ENCODE measurements at regions not wholly inside any gene's neighbourhood (a gene's known extent, or its start where the extent isn't known, plus 50 kb on each side); places are given as distances from the start of the nearest gene placed in this dataset.

DNA sequence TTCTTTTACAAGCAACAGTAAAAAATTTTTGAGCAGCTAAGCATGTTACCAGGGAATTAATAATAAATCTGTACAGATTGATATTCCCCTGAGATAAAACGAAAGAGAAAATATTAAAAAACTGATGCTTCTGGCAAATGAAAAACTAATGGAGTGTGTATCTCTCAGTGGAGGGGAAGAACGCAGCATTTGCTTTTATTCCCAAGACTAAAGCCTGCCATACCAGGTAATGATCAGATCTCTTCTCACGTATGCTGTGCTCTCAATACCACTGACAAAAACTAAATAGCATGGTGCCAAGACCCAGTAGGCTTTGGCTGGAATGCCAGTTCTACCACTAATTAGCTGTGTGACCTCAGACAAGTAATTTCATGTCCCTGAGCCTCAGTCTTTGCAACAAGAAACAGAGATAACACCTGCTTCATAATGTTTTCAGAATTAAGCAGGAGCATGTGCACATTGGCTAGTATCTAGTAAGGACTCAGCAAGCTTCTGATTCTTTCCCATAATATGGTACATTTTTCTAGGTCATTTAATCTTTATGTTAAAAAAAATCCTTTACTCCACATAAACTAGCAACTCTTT, 179.6 kb downstream of the CENPC start:
- no peak for DNase-seq
- Histone ChIP-seq H3K4me3 (no peak overlapping the region), H3K27me3 (no peaks in the 10 kb centered on the region), H3K9me3 (peaks cover 2 to 22% (median 5%) of the 10 kb centered on the region in 4 donors), H3K4me1 (no peaks in the 10 kb centered on the region), H3K27ac (no peak overlapping the region), H3K36me3 (no peaks in the 10 kb centered on the region)
- TF ChIP-seq, protein P1, sequence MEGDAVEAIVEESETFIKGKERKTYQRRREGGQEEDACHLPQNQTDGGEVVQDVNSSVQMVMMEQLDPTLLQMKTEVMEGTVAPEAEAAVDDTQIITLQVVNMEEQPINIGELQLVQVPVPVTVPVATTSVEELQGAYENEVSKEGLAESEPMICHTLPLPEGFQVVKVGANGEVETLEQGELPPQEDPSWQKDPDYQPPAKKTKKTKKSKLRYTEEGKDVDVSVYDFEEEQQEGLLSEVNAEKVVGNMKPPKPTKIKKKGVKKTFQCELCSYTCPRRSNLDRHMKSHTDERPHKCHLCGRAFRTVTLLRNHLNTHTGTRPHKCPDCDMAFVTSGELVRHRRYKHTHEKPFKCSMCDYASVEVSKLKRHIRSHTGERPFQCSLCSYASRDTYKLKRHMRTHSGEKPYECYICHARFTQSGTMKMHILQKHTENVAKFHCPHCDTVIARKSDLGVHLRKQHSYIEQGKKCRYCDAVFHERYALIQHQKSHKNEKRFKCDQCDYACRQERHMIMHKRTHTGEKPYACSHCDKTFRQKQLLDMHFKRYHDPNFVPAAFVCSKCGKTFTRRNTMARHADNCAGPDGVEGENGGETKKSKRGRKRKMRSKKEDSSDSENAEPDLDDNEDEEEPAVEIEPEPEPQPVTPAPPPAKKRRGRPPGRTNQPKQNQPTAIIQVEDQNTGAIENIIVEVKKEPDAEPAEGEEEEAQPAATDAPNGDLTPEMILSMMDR (IDR thresholded peaks at IDR 0.05), result no peak
- 63 to 76% (median 70%) methylated on average over 3 of the region's 3 CpGs for WGBS, 5 donors
- intact Hi-C loops (cut with DNase I; ENCODE audit: low total_unique reads), result no loop called here

DNA sequence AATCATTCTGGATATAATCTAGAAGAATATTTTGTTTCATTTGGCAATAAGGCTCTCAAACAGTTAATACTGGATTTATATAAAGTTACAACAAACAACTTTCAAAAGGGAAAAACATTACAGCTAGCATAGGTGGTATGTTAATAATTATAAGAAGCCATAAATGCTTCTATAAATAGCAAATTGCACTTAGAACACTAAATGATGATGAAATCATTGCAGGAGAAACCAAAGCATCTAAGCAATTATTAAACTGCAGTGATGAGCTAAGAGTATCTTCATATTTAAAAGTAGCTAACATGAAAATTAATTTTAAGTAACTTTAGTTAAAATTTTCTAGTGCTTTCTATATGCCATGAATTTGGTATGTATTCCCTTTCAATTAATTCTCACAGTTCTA, 189.5 kb downstream of the CENPC start:
- no peak for DNase-seq
- intact Hi-C loops (cut with DNase I; ENCODE audit: low total_unique reads), result no loop called here
- Histone ChIP-seq H3K27ac (no peak overlapping the region), H3K4me3 (no peak overlapping the region), H3K9me3 (no peaks in the 10 kb centered on the region), H3K36me3 (no peaks in the 10 kb centered on the region), H3K27me3 (peaks cover 0 to 3% (median 0%) of the 10 kb centered on the region in 3 donors), H3K4me1 (no peaks in the 10 kb centered on the region)
- TF ChIP-seq, protein P1 (IDR thresholded peaks at IDR 0.05), result no peak
- no peak for TF ChIP-seq POLR2A (IDR thresholded peaks at IDR 0.05)
- no peak for TF ChIP-seq EP300 (IDR thresholded peaks at IDR 0.05)
- no peak for TF ChIP-seq POLR2AphosphoS5 (IDR thresholded peaks at IDR 0.05)

DNA sequence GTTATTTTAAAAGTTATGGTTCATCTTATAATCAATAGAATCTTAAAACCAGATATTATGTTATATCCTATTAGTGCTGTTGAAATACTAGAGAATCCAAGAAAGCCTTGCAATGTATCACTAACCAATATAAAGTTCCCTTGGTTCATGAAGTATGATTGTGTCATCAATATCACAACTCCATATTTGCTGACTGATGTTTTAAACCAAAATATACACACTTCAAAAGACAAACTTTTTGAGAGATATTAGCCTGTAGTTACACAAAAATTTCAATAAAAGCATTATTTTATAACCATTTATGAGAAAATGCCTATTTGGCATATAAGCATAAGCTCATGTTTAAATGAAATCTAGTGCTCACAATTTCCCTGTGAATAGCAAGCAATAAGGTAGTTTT, 198.6 kb downstream of the CENPC start:
- no peaks in the 10 kb centered on the region for H3K9me3 ChIP-seq
- DNase-seq, result no peak

DNA sequence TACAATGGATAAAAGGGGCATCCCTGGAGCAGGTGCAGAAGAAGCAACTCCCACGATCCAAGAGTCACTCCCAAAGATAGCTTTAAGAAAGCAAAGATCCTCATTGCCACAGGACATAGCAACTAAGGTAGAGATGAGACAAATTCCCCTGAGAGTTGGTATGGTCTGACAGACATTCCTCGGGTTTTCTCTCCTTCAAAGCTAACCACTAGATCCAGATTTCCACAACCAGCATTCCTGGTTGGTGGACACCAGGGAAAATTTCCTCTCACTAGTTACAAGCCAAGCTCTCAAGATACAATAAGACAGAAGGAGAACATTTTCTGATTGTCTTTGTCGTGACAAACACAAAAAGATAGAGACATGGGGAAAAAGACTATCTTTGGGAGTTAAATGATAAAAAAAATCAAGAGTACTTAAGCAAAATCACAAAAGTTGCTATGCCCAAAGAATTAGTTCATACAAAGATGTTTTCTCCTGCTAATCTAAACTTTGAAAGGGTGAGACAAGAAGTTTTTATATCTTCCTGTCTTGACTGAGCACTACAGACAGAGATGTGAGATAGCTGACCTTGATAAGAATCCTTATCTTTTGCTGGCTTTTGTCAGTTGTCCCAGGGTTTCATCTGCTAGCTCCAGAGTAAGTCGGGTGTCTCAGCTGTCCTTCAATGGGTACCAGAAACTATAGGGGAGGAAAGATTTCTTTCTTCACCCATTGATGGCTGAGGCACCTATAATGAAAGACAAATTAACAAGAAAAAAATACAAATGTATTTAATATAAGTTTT, 200.5 kb downstream of the CENPC start:
- DNase-seq, result no peak
- Histone ChIP-seq H3K9me3 (no peaks in the 10 kb centered on the region), H3K27me3 (no peaks in the 10 kb centered on the region), H3K4me1 (no peaks in the 10 kb centered on the region), H3K27ac (no peak overlapping the region), H3K4me3 (no peak overlapping the region), H3K36me3 (no peaks in the 10 kb centered on the region)
- intact Hi-C loops (cut with DNase I; ENCODE audit: low total_unique reads), result no loop called here
- no peak for TF ChIP-seq EP300 (IDR thresholded peaks at IDR 0.05)
- TF ChIP-seq POLR2A (IDR thresholded peaks at IDR 0.05), result no peak
- TF ChIP-seq, protein P1 (IDR thresholded peaks at IDR 0.05), result no peak
- TF ChIP-seq POLR2AphosphoS5 (IDR thresholded peaks at IDR 0.05), result no peak
- WGBS, 5 donors, result 26 to 41% (median 35%) methylated on average over 4 of the region's 4 CpGs

More for the DNA sequence above, 198.6 kb downstream of the CENPC start:
- Histone ChIP-seq H3K4me1 (no peaks in the 10 kb centered on the region), H3K4me3 (no peak overlapping the region), H3K27ac (no peak overlapping the region), H3K27me3 (peaks cover 0 to 3% (median 0%) of the 10 kb centered on the region in 3 donors), H3K36me3 (no peaks in the 10 kb centered on the region)
- TF ChIP-seq, protein P1 (IDR thresholded peaks at IDR 0.05), result no peak
- TF ChIP-seq EP300 (IDR thresholded peaks at IDR 0.05) (no peak), POLR2AphosphoS5 (IDR thresholded peaks at IDR 0.05) (no peak), POLR2A (IDR thresholded peaks at IDR 0.05) (no peak)
- intact Hi-C loops (cut with DNase I; ENCODE audit: low total_unique reads), result no loop called here
